Upper lobe of left lung (tissue), 4 donors: ENCODE measurements at regions not wholly inside any gene's neighbourhood (a gene's known extent, or its start where the extent isn't known, plus 50 kb on each side); places are given as distances from the start of the nearest gene placed in this dataset.

Experiments
- POLR2A ChIP-seq, 4 donors: fragments of 450-650 bp; IDR thresholded peaks; one replicate each; pipeline ENCODE4 v1.5.1; 2016 to 2017; ENCODE audit warnings: antibody characterized with exemption in 4 of 4, mild to moderate bottlenecking in 2 of 4
- TF ChIP-seq, protein P1 (sequence below), 6 experiments: fragments of 450-650 bp in 4 of 6; fragments of 200-600 bp in 2 of 6; sonication (generic) in 2 of 6; IDR thresholded peaks; one replicate each; pipeline ENCODE4 v1.5.1; 2016 to 2019; ENCODE audit warnings: antibody characterized with exemption in 6 of 6

DNA sequence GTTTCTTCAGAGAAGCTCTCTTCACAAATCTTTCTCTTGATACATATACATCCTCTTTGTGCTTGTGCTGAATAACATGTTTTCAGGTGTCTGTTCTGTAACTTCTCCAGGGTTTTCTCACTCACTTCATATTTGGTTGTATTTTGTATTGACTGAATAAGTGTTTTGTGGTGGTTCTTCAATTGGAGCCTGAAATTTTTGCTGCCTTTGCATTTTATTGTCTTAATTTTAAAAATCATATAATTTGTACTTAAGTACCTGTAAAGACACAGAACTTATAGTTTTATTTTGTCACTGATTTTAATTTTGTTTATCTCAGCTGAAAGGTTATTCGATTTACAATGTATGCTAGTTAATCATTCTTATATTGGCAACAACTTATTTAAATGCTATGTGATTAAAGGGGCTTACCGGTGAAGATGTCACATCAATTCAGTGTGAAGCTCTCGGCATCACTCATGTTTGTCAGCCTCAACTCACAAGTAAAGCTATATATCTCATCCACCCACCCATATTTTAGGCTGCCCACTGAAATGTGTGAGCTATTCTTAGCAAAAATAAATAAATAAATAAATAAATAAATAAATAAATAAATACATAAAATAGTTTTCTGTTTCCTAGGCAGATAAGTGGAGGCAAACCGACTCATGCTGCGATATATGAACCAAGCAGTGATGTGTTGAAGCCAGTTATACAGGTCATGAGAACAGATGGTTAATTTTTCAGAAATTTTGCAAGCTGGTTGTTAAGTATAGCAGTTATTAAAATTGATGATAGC is 76.4 kb upstream of the FSTL5 start:
- TF ChIP-seq, protein P1, sequence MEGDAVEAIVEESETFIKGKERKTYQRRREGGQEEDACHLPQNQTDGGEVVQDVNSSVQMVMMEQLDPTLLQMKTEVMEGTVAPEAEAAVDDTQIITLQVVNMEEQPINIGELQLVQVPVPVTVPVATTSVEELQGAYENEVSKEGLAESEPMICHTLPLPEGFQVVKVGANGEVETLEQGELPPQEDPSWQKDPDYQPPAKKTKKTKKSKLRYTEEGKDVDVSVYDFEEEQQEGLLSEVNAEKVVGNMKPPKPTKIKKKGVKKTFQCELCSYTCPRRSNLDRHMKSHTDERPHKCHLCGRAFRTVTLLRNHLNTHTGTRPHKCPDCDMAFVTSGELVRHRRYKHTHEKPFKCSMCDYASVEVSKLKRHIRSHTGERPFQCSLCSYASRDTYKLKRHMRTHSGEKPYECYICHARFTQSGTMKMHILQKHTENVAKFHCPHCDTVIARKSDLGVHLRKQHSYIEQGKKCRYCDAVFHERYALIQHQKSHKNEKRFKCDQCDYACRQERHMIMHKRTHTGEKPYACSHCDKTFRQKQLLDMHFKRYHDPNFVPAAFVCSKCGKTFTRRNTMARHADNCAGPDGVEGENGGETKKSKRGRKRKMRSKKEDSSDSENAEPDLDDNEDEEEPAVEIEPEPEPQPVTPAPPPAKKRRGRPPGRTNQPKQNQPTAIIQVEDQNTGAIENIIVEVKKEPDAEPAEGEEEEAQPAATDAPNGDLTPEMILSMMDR (IDR thresholded peaks at IDR 0.05), result no peak
- TF ChIP-seq POLR2A (IDR thresholded peaks at IDR 0.05), result no peak
